ENCODE measurements at regions not wholly inside any gene's neighbourhood (a gene's known extent, or its start where the extent isn't known, plus 50 kb on each side); places are given as distances from the start of the nearest gene placed in this dataset.

GRCh38 chr4:96531836-96532235, 691.9 kb downstream of the PDHA2 start:
- TF ChIP-seq CTCF (IDR thresholded peaks at IDR 0.05) (no peak), POLR2AphosphoS5 (IDR thresholded peaks at IDR 0.05; ENCODE audit: low read depth, low read length) (no peak), TCF7L2 (IDR thresholded peaks at IDR 0.05; ENCODE audit: low read depth, low read length) (no peak), SIN3A (IDR thresholded peaks at IDR 0.05; ENCODE audit: borderline replicate concordance, insufficient read depth, low read depth, low read length) (no peak)
- TF ChIP-seq, protein P1, sequence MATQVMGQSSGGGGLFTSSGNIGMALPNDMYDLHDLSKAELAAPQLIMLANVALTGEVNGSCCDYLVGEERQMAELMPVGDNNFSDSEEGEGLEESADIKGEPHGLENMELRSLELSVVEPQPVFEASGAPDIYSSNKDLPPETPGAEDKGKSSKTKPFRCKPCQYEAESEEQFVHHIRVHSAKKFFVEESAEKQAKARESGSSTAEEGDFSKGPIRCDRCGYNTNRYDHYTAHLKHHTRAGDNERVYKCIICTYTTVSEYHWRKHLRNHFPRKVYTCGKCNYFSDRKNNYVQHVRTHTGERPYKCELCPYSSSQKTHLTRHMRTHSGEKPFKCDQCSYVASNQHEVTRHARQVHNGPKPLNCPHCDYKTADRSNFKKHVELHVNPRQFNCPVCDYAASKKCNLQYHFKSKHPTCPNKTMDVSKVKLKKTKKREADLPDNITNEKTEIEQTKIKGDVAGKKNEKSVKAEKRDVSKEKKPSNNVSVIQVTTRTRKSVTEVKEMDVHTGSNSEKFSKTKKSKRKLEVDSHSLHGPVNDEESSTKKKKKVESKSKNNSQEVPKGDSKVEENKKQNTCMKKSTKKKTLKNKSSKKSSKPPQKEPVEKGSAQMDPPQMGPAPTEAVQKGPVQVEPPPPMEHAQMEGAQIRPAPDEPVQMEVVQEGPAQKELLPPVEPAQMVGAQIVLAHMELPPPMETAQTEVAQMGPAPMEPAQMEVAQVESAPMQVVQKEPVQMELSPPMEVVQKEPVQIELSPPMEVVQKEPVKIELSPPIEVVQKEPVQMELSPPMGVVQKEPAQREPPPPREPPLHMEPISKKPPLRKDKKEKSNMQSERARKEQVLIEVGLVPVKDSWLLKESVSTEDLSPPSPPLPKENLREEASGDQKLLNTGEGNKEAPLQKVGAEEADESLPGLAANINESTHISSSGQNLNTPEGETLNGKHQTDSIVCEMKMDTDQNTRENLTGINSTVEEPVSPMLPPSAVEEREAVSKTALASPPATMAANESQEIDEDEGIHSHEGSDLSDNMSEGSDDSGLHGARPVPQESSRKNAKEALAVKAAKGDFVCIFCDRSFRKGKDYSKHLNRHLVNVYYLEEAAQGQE (IDR thresholded peaks at IDR 0.05; ENCODE audit: insufficient read depth in 1 of 2, low read depth in 2 of 2, low read length in 1 of 2), result no peak

Measured in Panc1 (cell line).